ENCODE measurements at regions not wholly inside any gene's neighbourhood (a gene's known extent, or its start where the extent isn't known, plus 50 kb on each side); places are given as distances from the start of the nearest gene placed in this dataset.

GRCh38 chr11:45050111-45050510, 96.3 kb upstream of the PRDM11 start:
- TF ChIP-seq CTCF (IDR thresholded peaks at IDR 0.05) (no peak), POLR2A (IDR thresholded peaks at IDR 0.05) (no peak), EP300 (IDR thresholded peaks at IDR 0.05; ENCODE audit: low read depth) (no peak), POLR2AphosphoS5 (IDR thresholded peaks at IDR 0.05) (no peak)
